Activated T-helper 2 cell treated with anti-CD3 and anti-CD28 coated beads, Interferon-gamma antibody, Interleukin-2, Interleukin-4, amounts not matched to agents 10 μg/mL and 5 μg/mL and 100 μg/mL, durations not matched to agents 14 hours and 24 hours and 36 hours (primary cell): ENCODE measurements at regions not wholly inside any gene's neighbourhood (a gene's known extent, or its start where the extent isn't known, plus 50 kb on each side); places are given as distances from the start of the nearest gene placed in this dataset.
"Not testable (repeated sequence)": the region's sequence is repeated elsewhere in the genome, so short reads cannot be mapped to it uniquely, and the experiment has no call there.

Source experiments
- DNase-seq: peaks from one replicate; pipeline ENCODE4 v3.0.0; 2021; ENCODE audit warnings: low spot score
- H3K27ac Mint-ChIP-seq: one replicate; pipeline ENCODE4 v1.8.0; 2021; ENCODE audit warnings: mixed read lengths
- H3K27me3 Mint-ChIP-seq: one replicate; pipeline ENCODE4 v1.8.0; 2021; ENCODE audit warnings: low read depth, mixed read lengths
- H3K36me3 Mint-ChIP-seq: one replicate; pipeline ENCODE4 v1.8.0; 2021; ENCODE audit warnings: low read depth, mixed read lengths
- H3K4me1 Mint-ChIP-seq: one replicate; pipeline ENCODE4 v1.8.0; 2021; ENCODE audit warnings: low read depth, mixed read lengths
- H3K4me3 Mint-ChIP-seq: one replicate; pipeline ENCODE4 v1.8.0; 2021; ENCODE audit warnings: low read depth, mild to moderate bottlenecking, moderate library complexity, mixed read lengths
- H3K9me3 Mint-ChIP-seq: one replicate; pipeline ENCODE4 v1.8.0; 2021; ENCODE audit warnings: mixed read lengths
- intact Hi-C: fragments of 100-400 bp; cut with micrococcal nuclease; formaldehyde crosslinking; loops from one replicate; pipeline ENCODE4 v1.15.1; 2023

DNA sequence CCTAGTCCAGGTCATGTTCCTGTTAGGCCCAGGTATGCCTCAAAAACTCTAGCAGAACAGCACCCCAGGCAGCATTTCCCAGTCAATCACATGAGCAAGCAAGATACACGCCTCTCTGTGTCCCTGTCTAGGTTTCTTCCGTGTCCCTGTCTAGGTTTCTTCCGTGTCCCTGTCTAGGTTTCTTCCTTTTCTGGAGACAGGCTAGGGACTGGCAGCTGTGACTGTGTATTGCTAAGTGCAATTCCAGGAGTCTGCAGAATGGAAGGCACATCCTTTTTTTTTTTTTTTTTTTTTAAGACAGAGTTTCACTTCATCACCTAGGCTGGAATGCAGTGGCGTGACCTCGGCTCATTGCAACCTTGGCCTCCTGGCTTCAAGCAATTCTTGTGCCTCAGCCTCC lies 77.6 kb downstream of the SETD4 start:
- DNase-seq = no peak
- intact Hi-C loops = no loop called here
- Mint-ChIP-seq H3K4me1 (no peaks in the 10 kb centered on the region), H3K27me3 (peaks cover 10% of the 10 kb centered on the region), H3K27ac (no peak overlapping the region), H3K9me3 (no peaks in the 10 kb centered on the region), H3K4me3 (no peak overlapping the region), H3K36me3 (no peaks in the 10 kb centered on the region)

DNA sequence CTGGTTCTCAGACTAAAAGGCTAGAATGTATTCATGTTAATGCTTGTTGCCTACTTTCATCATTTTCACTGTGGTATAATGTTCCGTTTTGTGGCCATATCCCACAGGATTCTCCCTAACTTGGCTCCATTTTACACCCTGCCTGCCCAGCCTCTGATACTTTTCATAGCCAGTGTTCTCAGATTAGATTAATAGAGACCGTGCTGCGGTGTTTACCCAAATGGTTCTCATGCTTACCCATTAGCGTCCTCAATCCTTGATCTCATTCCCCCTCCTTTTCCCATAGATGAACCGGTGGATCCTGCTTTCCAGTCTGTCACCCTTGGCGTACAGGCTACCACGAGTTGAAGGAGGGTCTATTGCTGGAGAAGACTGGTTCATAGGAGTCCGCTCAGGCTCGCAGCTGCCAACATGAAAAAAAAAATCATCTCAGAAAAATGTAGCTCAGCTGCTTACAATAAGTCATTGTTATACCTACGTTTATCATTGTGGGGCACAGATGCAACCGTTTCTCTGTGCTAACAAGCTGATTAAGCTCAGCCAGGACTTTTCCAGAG lies 78.7 kb downstream of the SETD4 start:
- peaks cover 10% of the 10 kb centered on the region for H3K27me3 Mint-ChIP-seq
- H3K4me1 Mint-ChIP-seq = no peaks in the 10 kb centered on the region
- no peaks in the 10 kb centered on the region for H3K36me3 Mint-ChIP-seq
- intact Hi-C loops = no loop called here
- no peaks in the 10 kb centered on the region for H3K9me3 Mint-ChIP-seq
- H3K27ac Mint-ChIP-seq = no peak overlapping the region
- no peak for DNase-seq
- no peak overlapping the region for H3K4me3 Mint-ChIP-seq

DNA sequence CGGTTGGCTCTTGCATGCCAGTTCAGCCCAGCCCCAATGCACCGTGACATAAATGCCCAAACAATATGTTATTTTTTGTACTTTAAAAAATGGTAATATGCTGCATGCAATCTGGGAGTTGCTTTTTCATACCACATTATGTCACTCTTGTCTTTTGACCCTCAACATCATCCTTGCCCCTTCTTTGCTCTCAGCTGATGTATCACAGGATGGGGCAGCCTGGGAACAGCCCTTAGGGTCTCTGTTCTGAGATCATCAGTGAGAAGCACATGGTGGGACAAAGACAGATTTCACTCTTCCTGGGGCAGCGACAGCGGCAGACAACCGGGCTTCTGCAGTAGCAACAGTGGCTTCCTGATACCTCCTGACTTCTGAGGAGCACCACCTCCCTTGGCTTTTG lies 79.5 kb downstream of the SETD4 start:
- intact Hi-C loops = no loop called here
- Mint-ChIP-seq H3K27ac (no peak overlapping the region), H3K4me1 (no peaks in the 10 kb centered on the region), H3K9me3 (no peaks in the 10 kb centered on the region), H3K4me3 (no peak overlapping the region), H3K27me3 (peaks cover 6% of the 10 kb centered on the region), H3K36me3 (no peaks in the 10 kb centered on the region)
- DNase-seq = no peak

DNA sequence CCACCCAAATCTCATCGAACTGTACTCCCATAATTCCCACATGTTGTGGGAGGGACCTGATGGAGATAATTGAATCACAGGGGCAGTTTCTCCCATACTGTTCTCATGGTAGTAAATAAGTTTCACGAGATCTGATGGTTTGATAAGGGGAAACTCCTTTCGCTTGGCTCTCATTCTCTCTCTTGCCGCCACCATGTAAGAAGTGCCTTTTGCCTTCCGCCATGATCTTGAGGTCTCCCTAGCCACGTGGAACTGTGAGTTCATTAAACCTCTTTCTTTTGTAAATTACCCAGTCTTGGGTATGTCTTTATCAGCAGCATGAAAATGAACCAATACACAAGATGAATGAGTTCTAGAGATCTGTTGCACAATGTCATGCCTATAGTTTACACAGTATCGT lies 82.5 kb downstream of the SETD4 start:
- H3K36me3 Mint-ChIP-seq, H3K9me3 Mint-ChIP-seq, H3K27ac Mint-ChIP-seq, intact Hi-C loops, H3K4me1 Mint-ChIP-seq, H3K4me3 Mint-ChIP-seq, H3K27me3 Mint-ChIP-seq, DNase-seq: not testable (repeated sequence)

GRCh38 chr21:35976929-35977328 lies 83.4 kb downstream of the SETD4 start:
- no peak overlapping the region for H3K27ac Mint-ChIP-seq
- no peaks in the 10 kb centered on the region for H3K36me3 Mint-ChIP-seq
- intact Hi-C loops = no loop called here
- no peak overlapping the region for H3K4me3 Mint-ChIP-seq
- no peak for DNase-seq
- H3K27me3 Mint-ChIP-seq = peaks cover 2% of the 10 kb centered on the region
- no peaks in the 10 kb centered on the region for H3K4me1 Mint-ChIP-seq
- H3K9me3 Mint-ChIP-seq = no peaks in the 10 kb centered on the region

- no peak overlapping the region for H3K27ac Mint-ChIP-seq
- no peaks in the 10 kb centered on the region for H3K4me1 Mint-ChIP-seq
- no peak overlapping the region for H3K4me3 Mint-ChIP-seq
- DNase-seq = no peak
- no peaks in the 10 kb centered on the region for H3K9me3 Mint-ChIP-seq
- intact Hi-C loops = no loop called here
- H3K27me3 Mint-ChIP-seq = peaks cover 2% of the 10 kb centered on the region
- no peaks in the 10 kb centered on the region for H3K36me3 Mint-ChIP-seq
Measured at GRCh38 chr21:35976481-35976880, 83.8 kb downstream of the SETD4 start.

DNA sequence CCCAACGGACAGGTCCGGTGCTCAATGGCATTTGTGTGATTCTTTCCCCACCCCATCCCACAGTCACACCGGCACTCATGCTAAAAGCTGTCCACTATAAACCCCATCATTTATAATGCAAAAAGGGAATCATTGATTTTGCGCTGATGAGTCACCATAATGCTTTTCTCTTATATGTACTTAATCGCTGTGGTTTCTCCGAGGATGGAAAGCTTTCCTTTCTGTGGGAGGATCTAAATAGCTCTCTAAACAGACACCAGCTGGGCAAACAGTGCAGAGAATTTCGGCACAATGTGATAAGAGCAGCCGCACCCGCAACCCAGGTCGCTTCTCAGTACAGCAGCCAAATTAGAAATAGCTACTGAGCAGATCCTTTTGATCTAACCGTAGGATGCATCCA lies 85.6 kb downstream of the SETD4 start:
- no peak for DNase-seq
- intact Hi-C loops = no loop called here

GRCh38 chr21:35971824-35972223 lies 88.5 kb downstream of the SETD4 start:
- H3K4me1 Mint-ChIP-seq = no peaks in the 10 kb centered on the region
- DNase-seq = no peak
- H3K27me3 Mint-ChIP-seq = peaks cover 2% of the 10 kb centered on the region
- no peak overlapping the region for H3K4me3 Mint-ChIP-seq
- H3K36me3 Mint-ChIP-seq = no peaks in the 10 kb centered on the region
- intact Hi-C loops = no loop called here
- H3K27ac Mint-ChIP-seq = no peak overlapping the region
- no peaks in the 10 kb centered on the region for H3K9me3 Mint-ChIP-seq

More for the DNA sequence above, 85.6 kb downstream of the SETD4 start:
- Mint-ChIP-seq H3K9me3 (no peaks in the 10 kb centered on the region), H3K27ac (no peak overlapping the region), H3K4me1 (no peaks in the 10 kb centered on the region), H3K4me3 (no peak overlapping the region), H3K27me3 (peaks cover 2% of the 10 kb centered on the region), H3K36me3 (no peaks in the 10 kb centered on the region)

- intact Hi-C loops = no loop called here
- Mint-ChIP-seq H3K4me1 (no peaks in the 10 kb centered on the region), H3K36me3 (no peaks in the 10 kb centered on the region), H3K9me3 (no peaks in the 10 kb centered on the region), H3K27ac (no peak overlapping the region), H3K27me3 (peaks cover 5% of the 10 kb centered on the region), H3K4me3 (no peak overlapping the region)
- no peak for DNase-seq
Measured at GRCh38 chr21:35969281-35969680, 91.0 kb downstream of the SETD4 start.

DNA sequence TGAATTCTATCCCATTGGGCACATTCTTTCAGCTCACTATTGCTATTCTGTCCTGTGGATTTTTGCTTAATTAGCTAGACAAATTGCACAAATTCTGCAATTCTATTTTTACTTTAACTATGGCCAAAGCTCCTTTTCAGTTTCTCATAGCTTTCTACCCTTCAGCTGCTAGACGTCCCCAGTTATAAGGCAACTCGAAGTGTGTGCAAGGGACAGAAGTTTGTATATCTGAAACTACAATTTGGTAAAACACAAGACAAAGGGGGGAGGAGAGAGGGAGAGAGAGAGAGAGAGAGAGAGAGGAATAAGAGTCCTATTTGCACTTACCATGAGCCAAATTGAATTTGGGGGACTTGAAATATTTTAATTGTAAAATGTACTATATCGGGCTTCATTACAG lies 91.8 kb downstream of the SETD4 start:
- no peak overlapping the region for H3K4me3 Mint-ChIP-seq
- H3K4me1 Mint-ChIP-seq = no peaks in the 10 kb centered on the region
- peaks cover 5% of the 10 kb centered on the region for H3K27me3 Mint-ChIP-seq
- intact Hi-C loops = no loop called here
- H3K36me3 Mint-ChIP-seq = no peaks in the 10 kb centered on the region
- no peak overlapping the region for H3K27ac Mint-ChIP-seq
- no peaks in the 10 kb centered on the region for H3K9me3 Mint-ChIP-seq
- DNase-seq = no peak

- no peak overlapping the region for H3K27ac Mint-ChIP-seq
- no peak overlapping the region for H3K4me3 Mint-ChIP-seq
- peaks cover 7% of the 10 kb centered on the region for H3K27me3 Mint-ChIP-seq
- no peak for DNase-seq
- intact Hi-C loops = no loop called here
- H3K9me3 Mint-ChIP-seq = no peaks in the 10 kb centered on the region
- no peaks in the 10 kb centered on the region for H3K36me3 Mint-ChIP-seq
- no peaks in the 10 kb centered on the region for H3K4me1 Mint-ChIP-seq
Measured at GRCh38 chr21:35965699-35966098, 94.6 kb downstream of the SETD4 start.

DNA sequence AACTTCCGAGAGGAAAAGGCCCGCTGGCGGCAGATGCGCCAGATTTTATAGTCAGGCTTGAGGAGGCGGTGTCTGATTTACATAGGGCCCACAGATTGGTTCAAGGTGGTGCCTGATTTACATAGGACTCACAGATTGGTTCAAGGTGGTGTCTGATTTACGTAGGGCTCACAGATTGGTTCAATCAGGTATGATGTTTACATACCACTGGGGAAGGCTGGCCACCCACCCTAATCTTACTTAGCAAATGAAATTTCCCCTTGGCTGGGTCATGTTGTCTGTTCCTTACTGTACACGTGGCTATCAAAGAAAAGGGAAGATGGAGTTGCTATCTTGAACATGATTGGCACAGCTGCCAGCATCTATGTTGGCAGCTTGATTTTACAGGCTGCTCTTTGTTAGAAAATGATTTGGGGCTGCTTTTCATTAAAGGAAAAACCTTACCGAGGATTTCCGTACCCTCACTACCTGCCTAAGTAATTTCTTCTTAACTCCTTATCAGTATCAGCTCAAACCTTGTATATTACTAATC lies 96.3 kb downstream of the SETD4 start:
- H3K27me3 Mint-ChIP-seq = peaks cover 10% of the 10 kb centered on the region
- no peaks in the 10 kb centered on the region for H3K36me3 Mint-ChIP-seq
- DNase-seq = no peak
- H3K9me3 Mint-ChIP-seq = no peaks in the 10 kb centered on the region
- H3K27ac Mint-ChIP-seq = no peak overlapping the region
- H3K4me1 Mint-ChIP-seq = no peaks in the 10 kb centered on the region
- intact Hi-C loops = no loop called here
- no peak overlapping the region for H3K4me3 Mint-ChIP-seq

DNA sequence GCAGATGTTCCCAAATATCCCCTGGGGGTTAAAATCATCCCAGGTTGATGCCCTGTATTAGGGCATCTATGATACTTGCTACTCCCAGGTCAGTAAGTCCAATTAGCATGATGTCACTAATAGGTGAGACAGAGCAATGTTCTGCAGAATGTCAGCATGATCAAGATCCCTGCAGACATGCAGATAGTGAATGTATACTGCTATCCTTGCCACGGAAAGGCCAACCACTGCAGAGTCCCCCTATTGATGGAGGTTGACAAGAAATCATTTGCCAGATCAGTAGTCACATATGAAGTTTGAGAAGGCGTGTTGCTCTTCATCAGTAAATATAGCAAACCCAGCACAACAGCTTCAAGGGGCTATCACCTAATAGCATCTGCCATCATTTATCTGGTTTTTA lies 97.4 kb downstream of the SETD4 start:
- peaks cover 10% of the 10 kb centered on the region for H3K27me3 Mint-ChIP-seq
- DNase-seq = no peak
- H3K36me3 Mint-ChIP-seq = no peaks in the 10 kb centered on the region
- no peaks in the 10 kb centered on the region for H3K4me1 Mint-ChIP-seq
- H3K4me3 Mint-ChIP-seq = no peak overlapping the region
- no peak overlapping the region for H3K27ac Mint-ChIP-seq
- H3K9me3 Mint-ChIP-seq = no peaks in the 10 kb centered on the region
- intact Hi-C loops = no loop called here

DNA sequence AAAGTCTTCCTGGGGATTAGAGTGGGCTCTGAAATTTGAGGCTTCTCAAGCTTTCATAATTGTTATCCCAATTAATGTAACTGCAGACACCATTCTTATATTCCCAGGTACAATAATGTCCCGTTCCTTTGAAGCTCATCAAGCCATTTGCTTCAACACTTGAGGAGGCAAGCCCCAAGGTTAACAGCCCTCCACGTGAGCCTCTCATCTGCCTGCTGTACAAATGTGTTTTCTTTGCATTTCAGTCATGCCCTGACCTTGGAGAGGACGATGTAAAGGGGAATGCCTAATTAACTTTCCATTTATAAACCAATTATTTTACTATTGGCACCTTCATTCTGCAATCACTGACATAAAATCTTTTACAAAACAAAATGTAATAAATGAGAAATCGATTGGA lies 106.3 kb downstream of the SETD4 start:
- Mint-ChIP-seq H3K36me3 (no peaks in the 10 kb centered on the region), H3K27ac (no peak overlapping the region), H3K4me3 (no peak overlapping the region), H3K9me3 (no peaks in the 10 kb centered on the region), H3K27me3 (peaks cover 8% of the 10 kb centered on the region), H3K4me1 (no peaks in the 10 kb centered on the region)
- intact Hi-C loops = no loop called here
- no peak for DNase-seq
